HUES48 (cell line): ENCODE measurements at regions not wholly inside any gene's neighbourhood (a gene's known extent, or its start where the extent isn't known, plus 50 kb on each side); places are given as distances from the start of the nearest gene placed in this dataset.

Experiments
- H3K27ac ChIP-seq: one replicate; pipeline ENCODE4 v1.7.0; 2013; ENCODE audit warnings: low read depth, low read length, inconsistent platforms
- H3K27me3 ChIP-seq: 2 replicates; pipeline ENCODE4 v1.6.1; 2013; ENCODE audit warnings: mild to moderate bottlenecking, low read length; ENCODE audit not compliant: control insufficient read depth, insufficient read depth
- H3K36me3 ChIP-seq: 2 replicates; pipeline ENCODE4 v1.6.1; 2013; ENCODE audit warnings: low read length; ENCODE audit not compliant: control insufficient read depth, insufficient read depth
- H3K4me1 ChIP-seq: 2 replicates; pipeline ENCODE4 v1.6.1; 2013; ENCODE audit warnings: mild to moderate bottlenecking, low read length; ENCODE audit not compliant: control insufficient read depth, insufficient read depth
- H3K4me3 ChIP-seq: 2 replicates; pipeline ENCODE4 v1.5.1; 2013; ENCODE audit warnings: mild to moderate bottlenecking, low read depth, low read length
- H3K9ac ChIP-seq: 2 replicates; pipeline ENCODE4 v1.6.1; 2013; ENCODE audit warnings: mild to moderate bottlenecking, low read depth, low read length, moderate library complexity
- H3K9me3 ChIP-seq: 2 replicates; pipeline ENCODE4 v1.6.1; 2013; ENCODE audit warnings: low read length; ENCODE audit not compliant: control insufficient read depth, insufficient read depth

DNA sequence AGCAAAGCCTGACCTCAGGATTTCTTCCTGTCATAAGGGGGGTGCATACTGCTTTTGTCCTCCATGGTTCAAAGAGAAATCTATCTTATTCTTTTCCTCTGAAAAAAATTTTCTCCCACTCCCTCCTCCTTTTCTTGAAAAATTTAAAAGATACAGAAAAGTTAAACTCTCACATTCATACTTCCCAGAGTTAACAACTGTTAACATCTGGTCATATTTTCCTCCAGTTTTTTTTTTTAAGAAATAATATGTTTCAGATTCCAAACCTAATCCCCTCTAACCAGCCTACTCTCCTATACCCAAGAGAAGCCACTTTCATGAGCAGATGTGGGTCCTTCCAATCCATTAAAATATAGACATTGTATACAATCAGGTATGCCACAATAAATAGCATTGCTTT lies 378.9 kb upstream of the HNRNPA3 start:
- Histone ChIP-seq H3K27me3 (no peaks in the 10 kb centered on the region), H3K4me1 (0 out of 2 replicates have a peak, but pooled peaks cover 7% of the 10 kb centered on the region), H3K27ac (no peak overlapping the region), H3K36me3 (no peaks in the 10 kb centered on the region), H3K4me3 (no peak overlapping the region), H3K9ac (no peak overlapping the region), H3K9me3 (no peaks in the 10 kb centered on the region)

DNA sequence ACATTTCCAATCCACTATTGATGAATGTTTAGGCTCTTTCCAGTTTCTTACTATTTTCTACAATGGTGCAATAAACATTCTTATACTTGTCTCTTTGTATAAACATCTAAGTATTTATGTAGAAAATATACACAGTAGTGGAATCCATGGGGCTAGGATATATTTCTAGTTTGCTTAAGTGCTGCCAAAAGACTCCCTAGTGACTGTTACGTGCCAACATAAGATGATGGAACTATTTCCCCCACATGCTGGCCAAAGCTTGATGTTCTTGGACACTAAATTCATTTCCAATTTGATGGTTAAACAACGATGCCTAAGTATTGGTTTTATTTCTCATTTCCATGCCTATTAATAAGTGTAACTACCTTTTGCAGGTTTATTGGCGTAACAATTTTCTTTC lies 378.4 kb upstream of the HNRNPA3 start:
- Histone ChIP-seq H3K9ac (no peak overlapping the region), H3K27ac (no peak overlapping the region), H3K4me1 (0 out of 2 replicates have a peak, but pooled peaks cover 7% of the 10 kb centered on the region), H3K9me3 (no peaks in the 10 kb centered on the region), H3K36me3 (no peaks in the 10 kb centered on the region), H3K27me3 (no peaks in the 10 kb centered on the region), H3K4me3 (no peak overlapping the region)

DNA sequence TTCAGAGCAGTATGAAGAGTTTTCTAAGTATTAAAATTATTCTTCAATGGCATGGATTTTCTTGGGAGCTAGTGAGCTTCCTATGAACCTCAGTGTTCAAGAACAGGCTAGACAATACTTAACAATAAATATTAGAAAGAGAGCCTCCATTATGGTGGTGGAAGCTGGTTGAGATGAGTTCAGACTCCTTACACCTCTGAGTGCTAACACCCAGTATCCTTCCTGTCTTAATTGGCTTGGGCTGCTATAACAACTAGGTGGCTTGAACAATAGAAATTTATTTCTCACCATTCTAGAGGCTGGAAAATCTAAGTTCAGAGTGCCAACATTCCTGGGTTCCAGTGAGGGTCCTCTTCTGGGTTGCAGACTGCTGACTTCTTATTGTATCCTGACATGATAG lies 369.4 kb upstream of the HNRNPA3 start:
- Histone ChIP-seq H3K27ac (no peak overlapping the region), H3K9me3 (no peaks in the 10 kb centered on the region), H3K4me1 (peaks cover 7% of the 10 kb centered on the region; the same call in 1 of the 2 replicates), H3K4me3 (no peak overlapping the region), H3K9ac (no peak overlapping the region), H3K27me3 (no peaks in the 10 kb centered on the region), H3K36me3 (no peaks in the 10 kb centered on the region)

DNA sequence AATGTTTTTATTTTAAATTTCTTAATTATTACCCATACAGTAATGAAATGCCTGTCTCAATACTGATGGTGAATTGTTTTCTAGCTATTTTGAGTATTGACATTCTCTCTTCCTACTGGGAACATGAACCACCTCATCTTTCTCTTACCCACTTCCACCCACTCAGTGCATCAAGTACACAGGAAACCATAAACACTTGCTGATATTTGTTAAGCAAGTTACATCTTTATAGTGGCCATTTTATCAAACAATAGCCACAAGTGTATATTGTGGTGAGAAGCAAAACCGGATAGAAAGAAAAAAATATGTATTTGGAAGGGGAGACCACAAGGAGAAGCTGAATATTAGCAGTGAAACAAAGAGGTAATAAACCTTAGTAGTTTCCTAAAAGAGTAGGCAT lies 368.1 kb upstream of the HNRNPA3 start:
- peaks cover 7% of the 10 kb centered on the region; the same call in 1 of the 2 replicates for H3K4me1 ChIP-seq
- H3K9ac ChIP-seq, result no peak overlapping the region
- no peak overlapping the region for H3K27ac ChIP-seq
- no peak overlapping the region for H3K4me3 ChIP-seq
- H3K36me3 ChIP-seq, result no peaks in the 10 kb centered on the region
- no peaks in the 10 kb centered on the region for H3K27me3 ChIP-seq
- no peaks in the 10 kb centered on the region for H3K9me3 ChIP-seq

DNA sequence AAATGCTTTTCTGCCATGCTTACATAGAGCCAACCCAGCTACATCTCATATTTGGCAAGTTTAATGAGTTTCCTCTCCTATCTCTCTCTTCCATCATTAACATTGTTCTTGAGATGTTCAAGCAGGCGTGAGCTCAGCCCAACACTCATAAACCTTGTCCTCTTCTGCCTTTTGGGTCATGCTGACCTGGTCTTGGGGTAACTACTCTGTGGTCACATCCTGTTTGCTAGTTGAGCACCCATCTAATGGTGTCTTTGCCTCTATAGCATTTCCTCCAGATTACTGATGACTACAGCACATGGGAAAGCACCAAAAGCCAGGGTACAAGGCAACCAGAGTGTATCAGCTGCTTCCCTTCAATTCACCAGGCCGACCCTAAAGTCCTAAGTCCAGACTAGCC lies 366.9 kb upstream of the HNRNPA3 start:
- H3K27me3 ChIP-seq, result no peaks in the 10 kb centered on the region
- H3K36me3 ChIP-seq, result no peaks in the 10 kb centered on the region
- H3K27ac ChIP-seq, result no peak overlapping the region
- H3K4me3 ChIP-seq, result no peak overlapping the region
- no peak overlapping the region for H3K9ac ChIP-seq
- no peaks in the 10 kb centered on the region for H3K9me3 ChIP-seq
- peaks cover 7% of the 10 kb centered on the region; the same call in 1 of the 2 replicates for H3K4me1 ChIP-seq

DNA sequence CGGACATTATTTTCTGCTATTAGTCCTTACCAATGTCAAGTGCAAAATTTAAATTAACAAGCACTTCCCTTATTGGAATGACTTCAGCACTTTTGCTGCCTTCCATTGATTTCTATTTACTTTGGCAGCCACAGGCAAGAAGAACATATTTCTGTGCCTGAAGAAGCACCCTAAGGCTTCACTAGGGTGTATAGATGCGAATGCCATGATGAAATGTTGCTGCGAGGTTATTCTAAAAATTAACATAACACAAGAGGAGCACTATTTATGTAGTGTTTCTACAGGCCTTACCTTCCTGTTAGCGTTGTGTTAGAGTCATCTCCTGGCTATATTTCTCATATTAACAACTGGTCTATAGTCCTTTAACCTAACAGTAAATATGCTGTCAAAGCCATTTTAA lies 365.0 kb upstream of the HNRNPA3 start:
- H3K4me1 ChIP-seq, result peaks cover 23% of the 10 kb centered on the region

DNA sequence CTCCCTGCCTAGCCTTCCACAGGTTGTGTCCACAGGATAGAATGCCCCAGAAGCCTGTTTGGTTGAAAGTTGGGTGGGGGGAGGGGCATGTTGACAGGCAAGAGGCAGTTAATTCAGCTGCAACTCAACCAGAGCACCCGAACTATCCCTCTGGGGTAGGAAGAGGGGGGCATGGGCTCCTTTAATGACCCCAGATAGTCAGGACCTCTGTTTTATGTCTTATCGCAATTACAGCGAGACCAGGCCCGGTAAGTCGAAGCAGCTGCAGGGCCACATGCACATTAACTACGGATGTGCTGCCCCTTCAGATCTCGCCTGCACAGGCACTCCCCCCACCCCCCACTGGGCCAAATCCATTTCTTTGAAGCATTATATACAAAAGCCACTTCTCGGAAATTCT lies 363.8 kb upstream of the HNRNPA3 start:
- H3K4me3 ChIP-seq, result no peak overlapping the region
- H3K4me1 ChIP-seq, result peaks cover 30% of the 10 kb centered on the region
- H3K27me3 ChIP-seq, result no peaks in the 10 kb centered on the region
- H3K27ac ChIP-seq, result no peak overlapping the region
- no peak overlapping the region for H3K9ac ChIP-seq
- no peaks in the 10 kb centered on the region for H3K36me3 ChIP-seq
- H3K9me3 ChIP-seq, result no peaks in the 10 kb centered on the region

More for the DNA sequence above, 365.0 kb upstream of the HNRNPA3 start:
- Histone ChIP-seq H3K36me3 (no peaks in the 10 kb centered on the region), H3K9ac (no peak overlapping the region), H3K27ac (no peak overlapping the region), H3K9me3 (no peaks in the 10 kb centered on the region), H3K4me3 (no peak overlapping the region), H3K27me3 (no peaks in the 10 kb centered on the region)

DNA sequence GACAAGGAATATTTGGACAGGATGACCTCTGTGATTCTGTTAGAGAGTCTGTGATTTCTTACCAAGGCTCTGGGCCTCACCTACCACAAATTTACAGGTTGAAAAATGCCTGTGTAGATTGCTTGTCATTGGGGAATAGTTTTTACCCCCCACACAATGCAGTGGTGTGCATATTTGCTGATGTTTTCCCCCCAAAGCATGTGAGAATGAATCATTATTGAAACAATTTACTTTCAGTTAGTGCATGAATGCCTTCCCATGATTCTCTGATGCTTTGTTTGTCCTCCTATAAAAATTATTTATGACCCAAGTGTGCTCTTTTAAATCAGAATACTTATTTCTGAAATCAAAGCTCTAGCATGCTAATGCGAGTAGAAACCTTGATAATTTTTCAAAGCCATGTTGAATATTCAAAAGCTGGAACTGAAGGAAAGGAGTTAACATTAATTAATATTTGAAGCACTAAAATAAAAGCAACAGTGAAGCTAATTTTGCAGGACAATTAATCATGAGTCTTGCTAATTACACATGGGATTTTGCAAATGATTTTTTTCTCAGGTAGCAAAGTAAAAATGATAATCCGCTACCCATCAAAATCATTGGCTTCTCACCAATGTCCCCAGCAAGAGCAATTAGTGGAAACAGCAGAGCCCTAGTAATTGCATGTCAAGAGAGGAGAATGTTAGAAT lies 361.2 kb upstream of the HNRNPA3 start:
- Histone ChIP-seq H3K4me3 (no peak overlapping the region), H3K4me1 (peaks cover 30% of the 10 kb centered on the region), H3K27me3 (no peaks in the 10 kb centered on the region), H3K27ac (no peak overlapping the region), H3K9ac (no peak overlapping the region), H3K36me3 (no peaks in the 10 kb centered on the region), H3K9me3 (no peaks in the 10 kb centered on the region)

DNA sequence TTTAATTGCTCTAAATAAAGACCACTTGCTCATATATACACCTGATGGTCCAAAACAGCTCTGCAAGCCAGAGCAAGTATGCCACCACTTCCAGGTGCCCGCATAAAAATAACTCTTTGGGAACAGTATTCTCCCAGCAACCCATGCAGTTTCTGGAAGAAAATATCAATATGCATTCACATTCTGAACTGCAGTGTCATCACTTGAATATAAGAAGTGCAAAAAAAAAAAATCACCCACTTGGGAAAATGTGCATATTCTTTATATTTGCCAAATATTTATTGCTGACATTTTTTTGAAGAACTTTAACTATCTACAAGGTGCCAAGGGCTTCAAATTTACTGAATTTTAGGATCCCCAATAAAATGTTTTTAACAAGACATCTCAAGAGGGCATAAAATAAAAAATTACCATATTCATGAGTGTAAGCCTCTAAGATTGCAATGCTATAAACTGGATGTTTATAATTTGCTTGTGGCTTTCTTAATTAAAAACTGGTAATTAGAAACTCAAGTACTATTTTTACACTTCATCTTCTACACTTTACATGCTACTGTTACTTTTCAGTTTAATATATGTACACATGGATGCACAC lies 360.6 kb upstream of the HNRNPA3 start:
- Histone ChIP-seq H3K27me3 (no peaks in the 10 kb centered on the region), H3K9me3 (no peaks in the 10 kb centered on the region), H3K27ac (no peak overlapping the region), H3K4me3 (peak overlapping the region; percentile 10; the same call in 1 of the 2 replicates), H3K9ac (no peak overlapping the region; the same call in 1 of the 2 replicates), H3K4me1 (peaks cover 30% of the 10 kb centered on the region), H3K36me3 (no peaks in the 10 kb centered on the region)

DNA sequence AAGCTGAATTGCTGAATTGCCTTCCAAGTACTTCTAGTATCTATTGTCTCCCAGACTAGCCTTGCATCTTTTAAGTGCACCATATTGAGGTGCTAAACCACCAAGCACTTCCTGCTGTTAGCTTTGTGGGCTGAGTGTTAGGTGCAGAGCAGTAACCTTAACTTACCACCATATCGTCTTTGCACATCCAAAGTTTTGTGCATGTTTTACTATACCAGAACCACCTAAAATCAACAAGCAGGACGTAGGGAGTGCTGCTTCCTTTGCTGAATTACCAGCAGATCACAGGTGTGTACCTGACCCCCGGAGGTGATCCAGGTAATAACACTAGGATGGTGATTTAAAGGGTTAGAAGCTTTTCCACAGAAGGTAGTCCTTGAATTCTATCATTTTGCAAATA lies 359.9 kb upstream of the HNRNPA3 start:
- H3K9me3 ChIP-seq, result no peaks in the 10 kb centered on the region
- no peaks in the 10 kb centered on the region for H3K27me3 ChIP-seq
- H3K36me3 ChIP-seq, result no peaks in the 10 kb centered on the region
- H3K4me1 ChIP-seq, result peaks cover 27% of the 10 kb centered on the region
- H3K27ac ChIP-seq, result no peak overlapping the region
- H3K9ac ChIP-seq, result no peak overlapping the region
- peak overlapping the region; percentile 10 for H3K4me3 ChIP-seq

DNA sequence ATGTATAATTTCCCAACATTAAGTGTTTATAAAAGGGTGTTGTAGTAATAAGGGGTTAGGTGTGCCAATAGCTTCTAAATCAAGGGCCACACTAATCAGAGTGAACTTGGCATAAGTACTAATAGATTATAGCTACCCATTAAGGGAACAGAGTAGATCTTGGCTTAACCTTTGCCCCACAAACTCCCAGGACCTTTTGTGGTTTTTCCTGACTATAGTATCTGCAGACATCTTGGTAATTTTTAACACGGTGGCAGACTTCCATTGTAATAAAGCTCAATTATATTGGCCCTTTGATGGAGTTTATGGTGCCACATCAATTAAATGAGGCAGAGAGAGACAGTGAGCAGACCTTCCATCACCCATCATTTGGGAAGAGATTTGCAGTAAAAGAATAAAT lies 358.5 kb upstream of the HNRNPA3 start:
- Histone ChIP-seq H3K36me3 (no peaks in the 10 kb centered on the region), H3K9ac (no peak overlapping the region), H3K9me3 (no peaks in the 10 kb centered on the region), H3K27ac (no peak overlapping the region), H3K4me1 (peaks cover 24% of the 10 kb centered on the region), H3K27me3 (no peaks in the 10 kb centered on the region), H3K4me3 (no peak overlapping the region)
